Loucy (cell line): ENCODE measurements at regions not wholly inside any gene's neighbourhood (a gene's known extent, or its start where the extent isn't known, plus 50 kb on each side); places are given as distances from the start of the nearest gene placed in this dataset.

ENCODE experiments used
- H2AFZ ChIP-seq: fragments of 200-600 bp; sonication (generic); 2 replicates; pipeline ENCODE4 v1.6.0; 2016; ENCODE audit warnings: antibody characterized with exemption, mild to moderate bottlenecking, low read length, moderate library complexity
- H3F3A ChIP-seq: fragments of 200-600 bp; 2 replicates; pipeline ENCODE4 v1.6.0; 2016; ENCODE audit warnings: antibody characterized with exemption, low read depth, mild to moderate bottlenecking
- H3K27me3 ChIP-seq: fragments of 200-600 bp; sonication (generic); 2 replicates; pipeline ENCODE4 v1.6.1; 2014; ENCODE audit warnings: low read length, mild to moderate bottlenecking; ENCODE audit not compliant: insufficient read depth, poor library complexity, severe bottlenecking
- H3K36me3 ChIP-seq: fragments of 200-600 bp; sonication (generic); 2 replicates; pipeline ENCODE4 v1.6.1; 2016; ENCODE audit warnings: low read length; ENCODE audit not compliant: insufficient read depth
- H3K4me1 ChIP-seq: fragments of 200-600 bp; sonication (generic); 2 replicates; pipeline ENCODE4 v1.5.1; 2014; ENCODE audit warnings: low read length, mild to moderate bottlenecking; ENCODE audit not compliant: insufficient read depth, poor library complexity, severe bottlenecking
- H3K4me2 ChIP-seq: fragments of 200-600 bp; sonication (generic); 2 replicates; pipeline ENCODE4 v1.6.0; 2014; ENCODE audit warnings: antibody characterized with exemption, low read length, low read depth, mild to moderate bottlenecking; ENCODE audit not compliant: poor library complexity, severe bottlenecking
- H3K4me3 ChIP-seq: fragments of 200-600 bp; sonication (generic); 2 replicates; pipeline ENCODE4 v1.5.1; 2014; ENCODE audit warnings: low read length, mild to moderate bottlenecking, mixed read lengths; ENCODE audit not compliant: poor library complexity, severe bottlenecking
- H3K79me2 ChIP-seq: fragments of 200-600 bp; sonication (generic); 2 replicates; pipeline ENCODE4 v1.6.1; 2014; ENCODE audit warnings: low read length; ENCODE audit not compliant: insufficient read depth
- H3K9ac ChIP-seq: fragments of 200-600 bp; sonication (generic); 2 replicates; pipeline ENCODE4 v1.6.0; 2014; ENCODE audit warnings: mild to moderate bottlenecking, low read depth, low read length, moderate library complexity; ENCODE audit not compliant: poor library complexity, severe bottlenecking
- H3K9me2 ChIP-seq: fragments of 200-600 bp; sonication (generic); replicated peaks from 2 replicates; pipeline ENCODE4 v1.6.1; 2016; ENCODE audit warnings: low read depth, low read length, mixed read lengths
- H3K9me3 ChIP-seq: fragments of 200-600 bp; sonication (generic); 2 replicates; pipeline ENCODE4 v1.6.1; 2014; ENCODE audit warnings: mild to moderate bottlenecking, antibody characterized with exemption, low read length, low read depth; ENCODE audit not compliant: insufficient read depth
- H4K20me1 ChIP-seq: fragments of 200-600 bp; sonication (generic); 2 replicates; pipeline ENCODE4 v1.6.0; 2014; ENCODE audit warnings: antibody characterized with exemption, low read length, mild to moderate bottlenecking; ENCODE audit not compliant: insufficient read depth, poor library complexity, severe bottlenecking
- CTCF ChIP-seq: fragments of 200-600 bp; sonication (generic); conservative IDR thresholded peaks from 2 replicates; pipeline ENCODE4 v1.5.1; 2014; ENCODE audit warnings: mild to moderate bottlenecking, antibody characterized with exemption, low read length
- EZH2phosphoT487 ChIP-seq: fragments of 200-600 bp; IDR thresholded peaks from 2 replicates; pipeline ENCODE4 v1.6.1; 2018; ENCODE audit warnings: antibody characterized with exemption, mild to moderate bottlenecking, moderate library complexity, borderline replicate concordance

DNA sequence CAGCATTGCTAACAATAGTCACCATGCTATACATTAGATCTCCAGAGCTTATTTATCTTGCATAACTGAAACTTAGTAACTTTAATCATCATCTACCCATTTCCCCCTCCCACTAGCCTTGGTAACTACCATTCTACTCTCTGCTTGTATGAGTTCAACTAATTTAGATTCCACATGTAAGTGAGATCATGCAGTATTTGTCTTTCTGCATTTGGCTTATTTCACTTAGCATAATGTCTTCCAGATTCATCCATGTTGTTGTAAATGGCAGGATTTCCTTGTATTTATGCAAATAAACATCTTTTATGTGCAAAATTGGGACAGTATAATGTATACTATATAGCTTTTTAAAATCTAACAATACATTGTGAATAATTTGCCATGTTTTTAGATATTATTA is 66.0 kb upstream of the ZBED5 start:
- H3K27me3 ChIP-seq, result no peaks in the 10 kb centered on the region
- no peaks in the 10 kb centered on the region for H3F3A ChIP-seq
- no peak overlapping the region for H3K4me2 ChIP-seq
- no peak overlapping the region for H3K4me3 ChIP-seq
- H3K9ac ChIP-seq, result no peak overlapping the region
- H3K4me1 ChIP-seq, result peaks cover 10% of the 10 kb centered on the region
- no peaks in the 10 kb centered on the region for H3K79me2 ChIP-seq
- H3K9me2 ChIP-seq, result no peaks in the 10 kb centered on the region
- H4K20me1 ChIP-seq, result no peaks in the 10 kb centered on the region
- H2AFZ ChIP-seq, result no peak overlapping the region
- H3K36me3 ChIP-seq, result no peaks in the 10 kb centered on the region
- H3K9me3 ChIP-seq, result no peaks in the 10 kb centered on the region
- TF ChIP-seq CTCF (no peak), EZH2phosphoT487 (no peak)

GRCh38 chr11:10922892-10923291 is 65.0 kb upstream of the ZBED5 start:
- no peak overlapping the region for H3K4me2 ChIP-seq
- TF ChIP-seq CTCF, result no peak
- no peak for TF ChIP-seq EZH2phosphoT487
- H3K9ac ChIP-seq, result no peak overlapping the region

GRCh38 chr11:10920875-10921274 is 63.0 kb upstream of the ZBED5 start:
- Histone ChIP-seq H3K9me2 (no peaks in the 10 kb centered on the region), H3K4me1 (peaks cover 10% of the 10 kb centered on the region), H3K4me2 (no peak overlapping the region), H4K20me1 (no peaks in the 10 kb centered on the region), H3F3A (no peaks in the 10 kb centered on the region), H3K27me3 (no peaks in the 10 kb centered on the region), H2AFZ (0 out of 2 replicates have a peak overlapping the region, but pooled peaks have one; percentile 19), H3K9ac (no peak overlapping the region), H3K36me3 (no peaks in the 10 kb centered on the region), H3K4me3 (no peak overlapping the region), H3K9me3 (0 out of 2 replicates have a peak, but pooled peaks cover 6% of the 10 kb centered on the region), H3K79me2 (no peaks in the 10 kb centered on the region)
- TF ChIP-seq CTCF (no peak), EZH2phosphoT487 (no peak)

More at GRCh38 chr11:10922892-10923291, 65.0 kb upstream of the ZBED5 start:
- no peaks in the 10 kb centered on the region for H3K79me2 ChIP-seq
- H3K4me1 ChIP-seq, result peaks cover 10% of the 10 kb centered on the region
- no peaks in the 10 kb centered on the region for H4K20me1 ChIP-seq
- 0 out of 2 replicates have a peak, but pooled peaks cover 5% of the 10 kb centered on the region for H3K9me3 ChIP-seq
- H3K4me3 ChIP-seq, result no peak overlapping the region
- no peaks in the 10 kb centered on the region for H3K9me2 ChIP-seq
- H3F3A ChIP-seq, result no peaks in the 10 kb centered on the region
- H3K27me3 ChIP-seq, result no peaks in the 10 kb centered on the region
- H3K36me3 ChIP-seq, result no peaks in the 10 kb centered on the region
- no peak overlapping the region for H2AFZ ChIP-seq
